ENCODE measurements at regions not wholly inside any gene's neighbourhood (a gene's known extent, or its start where the extent isn't known, plus 50 kb on each side); places are given as distances from the start of the nearest gene placed in this dataset.
"Not testable (repeated sequence)": the region's sequence is repeated elsewhere in the genome, so short reads cannot be mapped to it uniquely, and the experiment has no call there.

DNA sequence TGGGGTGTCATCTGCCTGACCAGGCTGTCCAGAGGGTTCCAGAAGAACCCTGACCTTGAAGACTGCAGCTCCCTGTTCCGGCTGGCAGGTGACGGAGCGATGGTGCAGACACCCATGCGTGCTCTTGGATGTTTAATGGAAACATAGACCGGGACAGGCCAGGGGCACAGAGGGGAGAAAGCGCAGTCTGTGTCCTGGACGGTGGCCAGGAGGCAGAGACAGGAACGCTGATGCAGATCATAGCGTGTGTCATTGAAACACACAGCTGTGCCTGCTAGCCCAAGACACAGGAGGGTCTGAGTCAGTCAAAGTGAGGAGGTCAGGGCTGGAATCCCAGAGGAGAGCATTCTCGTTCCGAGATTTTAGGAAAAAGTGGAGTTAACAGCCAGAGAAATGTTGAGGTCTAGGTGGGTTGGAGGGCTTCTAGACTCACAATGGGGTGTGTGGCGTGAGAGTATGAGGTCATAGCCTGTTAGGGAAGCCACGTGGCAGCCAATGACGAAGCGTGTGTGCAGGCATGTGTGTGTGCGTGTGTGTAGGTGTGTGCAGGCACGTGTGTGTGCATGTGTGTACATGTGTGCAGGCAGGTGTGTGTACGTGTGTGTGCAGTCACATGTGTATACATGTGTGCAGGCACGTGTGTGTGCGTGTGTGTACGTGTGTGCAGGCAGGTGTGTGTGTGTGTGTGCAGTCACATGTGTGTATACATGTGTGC is 167.0 kb downstream of the ERMARD start:
- DNase-seq = no peak

DNA sequence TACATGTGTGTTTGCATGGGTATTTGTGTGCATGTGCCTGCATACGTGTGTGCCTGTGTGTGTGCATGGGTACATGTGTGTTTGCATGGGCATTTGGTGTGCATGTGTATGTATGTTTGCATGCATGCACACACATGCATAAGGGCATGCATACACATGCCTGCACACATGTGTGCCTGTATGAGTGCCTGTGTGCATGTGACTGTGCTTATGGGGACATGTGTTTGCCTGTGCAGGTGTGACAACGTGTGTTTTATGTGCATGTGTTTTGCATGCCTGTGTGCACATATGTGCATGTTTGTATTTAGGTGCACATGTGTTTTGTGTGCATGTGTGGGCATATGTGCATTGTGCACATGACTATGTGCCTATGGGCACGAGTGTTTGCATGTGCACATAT is 165.7 kb downstream of the ERMARD start:
- no peak for DNase-seq

DNA sequence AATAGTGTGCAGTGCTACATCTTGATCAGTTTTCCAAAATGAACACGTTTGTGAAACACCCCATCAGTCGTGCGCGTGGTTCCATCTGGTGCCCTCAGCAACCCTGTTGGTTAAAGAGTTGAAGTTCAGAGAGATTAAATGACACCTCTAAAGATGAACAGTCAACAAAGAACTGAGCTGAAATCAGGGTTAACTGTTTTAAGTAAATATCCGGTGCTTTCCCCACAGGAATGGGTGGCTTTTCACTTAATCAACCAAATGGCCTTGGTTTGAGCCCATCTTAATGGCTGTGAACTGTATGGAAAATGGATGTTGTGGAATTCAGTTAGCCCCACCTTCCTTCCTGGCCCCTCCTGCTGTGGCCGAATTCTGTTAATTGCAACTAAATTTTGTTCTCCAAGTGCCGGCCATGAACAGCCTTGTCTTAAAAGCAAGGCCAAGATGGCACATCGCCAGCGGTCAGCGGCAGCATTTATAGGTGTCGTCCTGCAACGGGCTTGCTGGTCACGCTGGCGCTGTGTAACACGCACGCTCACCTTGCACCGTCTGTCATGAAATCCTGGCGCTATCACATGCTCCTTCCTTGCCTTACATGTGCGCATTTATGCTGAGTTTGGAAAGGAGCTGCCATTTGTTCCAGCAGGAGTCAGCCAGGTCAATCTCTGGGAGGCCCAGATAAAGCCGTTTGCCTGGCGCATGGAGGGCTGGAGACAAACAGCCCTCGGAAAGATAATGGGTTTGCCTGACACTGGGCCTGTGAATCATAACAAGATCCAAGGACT is 164.5 kb downstream of the ERMARD start:
- no peak for DNase-seq

DNA sequence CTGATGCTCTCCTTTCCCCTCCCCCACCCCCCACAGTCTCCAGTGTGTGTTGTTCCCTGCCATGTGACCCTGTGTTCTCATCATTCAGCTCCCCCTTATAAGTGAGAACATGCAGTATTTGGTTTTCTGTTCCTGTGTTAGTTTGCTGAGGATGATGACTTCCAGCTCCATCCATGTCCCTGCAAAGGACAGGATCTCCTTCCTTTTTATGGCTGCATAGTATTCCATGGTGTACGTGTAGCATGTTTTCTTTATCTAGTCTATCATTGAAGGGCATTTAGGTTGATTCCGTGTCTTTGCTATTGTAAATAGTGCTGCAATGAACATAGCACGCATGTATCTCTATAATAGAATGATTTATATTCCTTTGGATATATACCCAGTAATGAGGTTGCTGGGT is 162.3 kb downstream of the ERMARD start:
- DNase-seq = not testable (repeated sequence)

DNA sequence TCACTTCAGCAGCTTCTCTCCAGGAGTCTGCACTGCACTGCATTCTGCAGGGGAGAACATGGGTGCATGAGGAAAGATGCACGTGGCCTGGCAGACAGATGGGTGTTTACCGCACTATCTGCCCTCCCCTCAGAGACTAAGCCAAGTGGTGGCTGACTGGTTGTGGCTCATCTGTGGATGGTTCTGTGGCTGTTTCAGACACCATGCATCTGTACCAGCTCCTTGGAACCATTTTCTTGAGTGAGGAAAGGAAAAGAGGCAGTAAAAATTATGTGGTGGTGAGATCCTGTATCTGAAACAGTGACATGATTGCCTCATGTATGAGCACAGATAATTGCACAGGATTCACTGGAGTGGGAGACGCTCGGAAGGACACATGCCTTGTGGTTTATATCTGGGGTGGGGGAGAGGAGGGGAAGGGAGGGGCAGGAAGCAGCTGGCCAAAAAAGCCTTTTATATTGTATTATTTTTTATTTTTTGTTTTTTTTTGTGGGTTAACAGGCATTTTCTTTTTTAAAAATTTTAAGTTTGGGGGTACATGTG is 161.7 kb downstream of the ERMARD start:
- DNase-seq = no peak

DNA sequence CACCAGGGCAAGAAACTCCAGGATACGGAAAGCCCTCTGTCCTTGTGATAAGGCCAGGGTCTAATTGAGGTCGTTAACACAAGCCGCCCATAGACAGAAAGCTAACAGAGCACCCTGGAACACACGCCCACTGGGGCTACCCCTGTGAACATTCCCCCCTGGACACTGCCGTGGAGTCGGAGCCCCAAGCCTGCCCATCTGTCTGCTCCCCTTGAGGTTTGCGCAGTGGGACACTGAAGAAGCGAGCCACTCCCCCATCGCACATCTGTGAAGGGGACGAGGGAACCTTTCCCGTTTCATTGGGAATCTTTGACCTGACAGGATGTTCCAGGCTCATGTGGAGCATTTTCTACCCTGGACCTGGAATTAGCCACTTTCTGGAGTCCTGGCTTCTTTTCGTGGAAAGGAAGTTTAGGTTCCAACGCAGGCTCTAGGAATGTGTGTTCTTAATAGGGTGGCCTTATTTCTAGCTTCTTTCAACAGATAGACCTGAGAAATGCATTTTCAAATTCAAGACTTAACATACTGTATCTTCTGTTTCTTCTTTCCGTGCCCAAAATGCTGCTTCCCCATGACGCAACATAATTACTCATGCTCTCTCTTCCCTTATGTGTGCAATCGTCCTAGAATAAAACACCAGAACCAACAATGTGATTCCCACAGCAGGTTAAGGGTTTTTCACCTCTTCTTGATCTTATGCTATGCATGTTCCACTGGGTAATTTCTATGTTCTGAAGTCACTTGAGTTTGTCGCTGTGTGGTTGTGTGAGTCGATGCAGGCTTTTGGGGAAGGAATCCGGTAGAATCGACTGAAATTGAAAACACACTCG is 161.1 kb downstream of the ERMARD start:
- no peak for DNase-seq

DNA sequence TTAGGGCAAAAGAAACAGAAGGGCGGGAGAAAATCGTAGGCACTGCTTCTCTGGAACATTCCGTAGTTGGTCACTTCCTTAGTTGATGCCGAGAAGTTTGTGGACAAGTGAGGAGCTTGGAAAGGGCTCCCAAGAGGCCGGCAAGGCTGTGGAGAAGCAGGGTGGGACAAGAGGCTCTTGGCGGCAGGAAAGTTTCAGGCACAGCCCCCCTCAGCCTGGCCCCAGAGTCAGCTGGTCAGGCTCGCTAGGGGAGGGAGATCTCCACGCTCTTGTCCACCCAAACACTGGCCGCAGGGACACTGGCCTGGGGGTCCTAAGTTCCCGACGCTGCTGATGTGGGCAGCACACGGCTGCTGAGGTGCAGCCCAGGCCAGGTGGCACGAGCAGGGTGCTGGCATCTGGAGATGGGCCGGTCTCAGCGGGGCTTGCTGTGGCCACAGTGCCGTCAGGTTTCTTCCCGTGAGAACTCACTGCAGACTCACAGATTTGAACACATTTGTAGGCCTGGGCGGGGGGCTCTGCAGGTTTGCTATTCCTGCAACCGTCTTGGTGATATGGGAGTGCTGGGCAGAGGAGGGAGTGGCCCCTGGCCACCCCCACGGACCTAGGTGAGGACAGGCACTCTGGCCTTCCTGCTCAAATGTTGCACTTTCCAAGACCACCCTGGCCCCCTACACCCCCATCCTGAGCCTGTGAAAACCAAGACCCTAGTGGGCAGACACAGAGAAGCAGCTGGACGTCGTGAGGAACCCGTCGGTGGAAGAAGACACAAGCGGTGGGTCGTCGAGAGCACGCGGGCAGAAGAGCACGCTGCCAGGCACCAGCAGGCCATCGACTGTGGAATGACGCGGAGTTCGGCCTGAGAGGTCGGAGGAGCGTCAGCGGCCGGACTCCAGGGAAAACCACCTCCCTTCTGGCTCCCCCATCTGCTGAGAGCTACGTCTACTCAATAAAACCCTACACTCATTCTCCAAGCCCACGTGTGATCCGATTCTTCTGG is 160.1 kb downstream of the ERMARD start:
- DNase-seq = no peak

DNA sequence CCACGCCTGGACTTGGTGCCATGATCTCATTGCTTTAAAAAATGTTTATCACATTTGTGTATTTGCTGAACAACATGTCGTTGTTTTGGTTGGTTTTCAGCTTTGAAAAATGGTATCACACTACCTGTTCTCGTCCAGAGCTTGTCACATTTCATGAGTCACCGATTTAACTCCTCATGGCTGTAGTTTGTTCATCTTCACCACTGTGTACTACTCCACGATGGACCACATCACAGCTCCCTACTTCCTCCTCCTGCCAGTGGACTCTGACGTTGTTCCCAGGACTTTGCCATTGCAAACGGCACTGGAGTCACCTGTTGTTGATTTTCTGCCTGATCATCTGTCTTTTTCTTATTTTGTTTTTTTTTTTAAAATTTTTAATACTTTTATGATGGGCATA is 157.7 kb downstream of the ERMARD start:
- DNase-seq = no peak

DNA sequence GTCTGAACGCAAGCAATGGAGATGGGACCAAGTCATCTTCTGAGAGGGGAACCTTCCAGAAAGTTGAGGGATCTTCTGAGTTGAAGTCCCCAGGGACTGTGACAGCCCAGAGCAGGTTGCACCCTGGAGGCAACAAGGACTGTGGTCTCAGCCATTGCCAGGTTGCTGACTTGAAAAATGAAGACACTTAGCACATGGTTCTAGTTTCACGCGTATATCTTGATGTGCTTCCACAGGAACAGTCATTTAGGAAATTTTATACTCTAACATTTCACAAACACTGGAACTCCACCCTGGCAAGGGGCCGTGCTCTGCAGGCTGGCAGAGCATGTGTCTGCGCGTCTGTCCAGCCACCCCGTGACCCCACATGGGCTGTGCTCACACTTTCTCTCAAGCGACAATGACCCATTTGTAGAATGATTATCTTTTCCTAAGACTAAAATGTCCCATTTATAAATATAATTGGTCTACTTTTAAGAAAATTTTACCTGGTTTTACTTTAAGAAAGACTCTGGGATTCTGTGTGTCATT is 157.0 kb downstream of the ERMARD start:
- DNase-seq = no peak

DNA sequence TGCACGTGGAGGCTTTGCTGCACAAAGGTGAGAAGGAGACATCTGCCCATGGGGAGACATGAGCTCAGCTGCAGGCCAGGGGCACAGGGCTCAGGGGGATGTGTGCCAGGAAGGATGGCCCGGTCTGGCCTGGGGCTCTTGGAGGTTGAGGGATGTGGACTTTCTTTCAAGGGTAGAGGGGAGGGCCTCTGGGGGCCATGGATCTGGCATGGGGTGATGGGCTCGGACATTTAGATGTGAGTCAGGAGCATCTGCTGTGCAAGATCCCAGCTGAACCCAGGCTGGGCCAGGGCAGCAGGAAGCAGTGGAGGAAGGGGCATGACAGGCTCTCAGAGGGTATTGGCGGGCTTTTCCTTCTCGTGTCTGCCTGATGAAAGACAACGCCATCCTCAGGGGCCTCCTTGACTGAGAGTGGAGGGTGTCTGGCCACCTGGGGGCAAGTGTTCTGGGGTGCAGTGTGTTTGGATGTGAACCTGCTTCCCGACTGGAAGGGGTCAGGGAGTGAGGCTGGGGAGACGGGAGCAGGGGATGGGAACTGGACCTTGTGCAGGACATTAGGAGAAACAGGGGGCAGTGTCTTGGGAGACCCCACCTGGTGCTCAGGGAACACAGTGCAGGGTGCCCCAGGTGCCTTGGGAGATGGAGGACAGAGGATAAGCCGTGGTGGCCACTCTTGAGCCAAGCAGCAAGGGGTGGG is 156.1 kb downstream of the ERMARD start:
- no peak for DNase-seq

DNA sequence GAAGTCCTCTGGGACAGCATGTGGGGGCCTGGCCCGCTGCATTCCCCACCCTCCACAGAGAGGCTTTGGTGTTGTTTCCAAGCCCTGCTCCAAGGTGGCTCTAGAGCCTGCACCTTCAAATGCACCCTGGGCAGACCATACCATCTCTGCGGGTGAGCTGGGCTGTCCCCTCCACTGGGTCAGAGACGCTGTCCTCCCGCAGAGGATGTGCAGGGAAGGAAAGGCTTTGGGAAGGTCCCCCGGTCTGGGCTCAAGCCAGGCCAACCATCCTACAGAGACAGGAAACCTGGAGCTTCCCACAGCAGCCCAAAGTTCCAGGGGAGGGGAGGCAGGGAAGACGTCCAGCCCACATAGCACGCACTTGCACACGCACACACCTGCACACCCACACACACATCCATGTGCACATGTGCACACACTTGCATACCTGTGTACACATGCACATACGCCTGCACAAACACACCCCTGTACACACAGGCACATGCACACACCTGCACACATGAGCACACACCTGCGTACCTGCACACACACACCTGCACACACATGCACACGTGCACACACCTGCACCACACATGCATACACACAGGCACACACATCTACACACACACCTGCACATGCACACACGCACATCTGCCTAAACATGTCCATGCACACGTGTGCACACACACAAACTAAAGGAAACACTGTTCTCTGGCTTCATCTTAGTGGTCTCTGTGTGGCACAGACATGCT is 155.4 kb downstream of the ERMARD start:
- DNase-seq = no peak

DNA sequence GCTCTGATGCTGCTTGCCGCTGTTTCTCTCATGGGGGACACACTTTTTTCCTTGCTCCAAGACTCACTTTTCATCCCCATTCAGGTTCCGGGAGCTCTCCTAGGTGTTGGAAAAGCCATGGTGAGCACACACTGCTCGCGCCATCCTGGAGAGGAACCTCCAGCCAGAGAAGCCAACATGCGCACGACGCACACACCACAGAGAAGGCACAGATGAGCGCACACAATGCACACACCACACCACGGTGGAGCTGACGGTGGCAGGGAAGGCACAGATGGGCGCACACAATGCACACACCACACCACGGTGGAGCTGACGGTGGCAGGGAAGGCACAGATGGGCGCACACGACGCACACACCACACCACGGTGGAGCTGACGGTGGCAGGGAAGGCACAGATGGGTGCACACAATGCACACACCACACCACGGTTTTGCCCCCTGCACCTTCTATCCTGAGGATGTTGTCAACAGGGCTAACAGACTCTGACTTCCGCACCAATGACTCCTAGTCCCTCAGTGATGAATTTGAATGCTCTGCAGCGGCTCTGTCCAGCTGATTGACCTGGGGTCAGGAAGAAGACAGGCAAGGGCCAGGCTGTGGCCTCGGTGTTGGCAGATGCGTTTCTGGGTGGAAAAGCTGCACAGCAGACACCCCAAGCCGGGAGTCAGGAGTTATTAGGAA is 154.7 kb downstream of the ERMARD start:
- no peak for DNase-seq

DNA sequence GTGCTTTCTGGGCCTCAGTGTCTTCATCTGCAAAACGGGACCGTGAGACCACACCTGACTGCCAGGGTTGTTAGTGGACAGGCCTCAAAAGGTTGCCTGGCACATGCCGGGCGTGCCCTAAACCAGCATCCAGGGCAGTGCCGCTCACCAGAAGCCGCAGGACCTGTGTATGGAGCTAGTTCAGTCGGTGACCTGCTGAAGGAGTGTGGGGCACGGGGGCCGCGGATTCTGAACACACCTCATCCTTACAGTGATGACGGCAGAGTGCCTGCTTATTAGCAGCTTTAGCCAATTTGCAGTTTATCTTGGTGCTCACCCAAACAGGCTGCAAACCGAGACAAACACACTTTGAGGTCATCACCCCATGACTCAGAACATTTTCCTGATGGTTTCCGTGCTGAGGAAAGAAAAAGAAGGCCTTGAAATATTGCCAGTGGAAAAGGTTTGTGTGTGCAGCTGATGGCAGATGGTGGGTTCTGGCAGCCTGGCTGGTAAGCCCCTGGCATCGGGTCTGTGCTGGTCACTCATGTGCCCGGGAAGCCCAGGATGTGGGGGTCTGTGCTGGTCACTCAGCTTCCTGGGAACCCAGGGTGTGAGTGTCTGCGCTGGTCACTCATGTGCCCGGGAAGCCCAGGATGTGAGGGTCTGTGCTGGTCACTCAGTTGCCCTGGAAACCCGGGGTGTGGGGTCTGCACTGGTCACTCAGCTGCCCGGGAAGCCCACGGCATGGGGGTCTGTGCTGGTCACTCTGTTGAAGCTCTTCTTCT is 153.8 kb downstream of the ERMARD start:
- DNase-seq = no peak

DNA sequence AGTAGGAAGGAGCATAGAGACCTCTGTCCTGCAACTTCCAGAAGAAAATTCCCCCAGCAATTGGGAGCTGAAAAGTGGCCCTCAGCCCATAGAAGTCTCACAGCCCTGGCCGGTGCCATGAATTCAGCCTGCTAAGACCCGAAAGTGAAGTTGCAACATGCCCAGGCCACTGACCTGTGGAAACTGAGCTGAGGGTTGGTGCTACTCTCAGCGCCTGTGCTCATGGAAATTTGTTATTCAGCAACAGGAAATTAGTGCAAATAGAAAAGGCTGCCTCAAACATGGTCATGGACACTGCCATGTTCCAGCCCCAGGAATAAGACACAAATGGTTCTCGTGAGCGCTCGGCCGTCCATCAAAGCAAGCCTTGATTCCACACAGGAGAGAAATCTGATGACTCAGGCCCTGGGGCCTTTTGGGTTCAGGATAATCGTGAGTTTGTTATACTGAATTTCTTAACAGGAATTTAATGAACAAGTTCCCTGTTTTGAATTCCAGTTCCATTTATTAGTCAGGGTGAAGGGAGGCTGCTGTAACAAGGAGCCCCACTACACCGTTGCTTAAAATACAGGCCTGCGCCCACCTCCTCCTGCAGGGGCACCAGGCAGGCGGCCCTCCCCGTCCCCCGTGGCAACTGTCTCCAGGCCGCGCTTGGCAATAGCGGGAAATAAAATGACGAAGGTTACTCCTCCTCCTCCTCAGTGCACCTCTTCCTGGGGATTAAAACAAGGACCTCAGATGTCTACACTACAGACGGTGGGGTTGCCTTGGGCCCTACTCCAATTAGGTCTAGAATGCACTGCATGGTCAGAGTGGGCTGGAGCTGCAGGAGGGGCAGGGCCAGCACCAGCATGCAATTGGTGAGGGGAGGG is 152.9 kb downstream of the ERMARD start:
- DNase-seq = no peak

DNA sequence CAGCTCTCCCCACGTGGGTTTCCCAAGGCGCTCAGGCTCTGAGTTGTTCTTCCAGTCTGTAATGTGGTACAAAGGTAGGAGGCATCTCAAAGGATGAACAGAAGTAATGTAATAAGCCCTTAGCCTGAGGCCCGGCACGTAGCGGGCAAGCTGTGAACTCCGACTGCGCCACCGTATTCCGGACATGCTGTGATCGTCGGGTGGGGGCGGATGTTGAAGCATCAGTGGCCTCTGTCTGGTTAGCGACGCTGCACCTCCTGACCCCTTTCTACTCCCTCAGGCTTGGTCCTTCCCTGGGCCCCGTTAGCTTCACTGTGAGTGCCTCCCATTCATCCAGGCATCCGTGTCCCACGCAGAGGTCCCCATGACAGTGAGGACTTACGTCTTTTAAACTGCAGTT is 151.7 kb downstream of the ERMARD start:
- DNase-seq = no peak

DNA sequence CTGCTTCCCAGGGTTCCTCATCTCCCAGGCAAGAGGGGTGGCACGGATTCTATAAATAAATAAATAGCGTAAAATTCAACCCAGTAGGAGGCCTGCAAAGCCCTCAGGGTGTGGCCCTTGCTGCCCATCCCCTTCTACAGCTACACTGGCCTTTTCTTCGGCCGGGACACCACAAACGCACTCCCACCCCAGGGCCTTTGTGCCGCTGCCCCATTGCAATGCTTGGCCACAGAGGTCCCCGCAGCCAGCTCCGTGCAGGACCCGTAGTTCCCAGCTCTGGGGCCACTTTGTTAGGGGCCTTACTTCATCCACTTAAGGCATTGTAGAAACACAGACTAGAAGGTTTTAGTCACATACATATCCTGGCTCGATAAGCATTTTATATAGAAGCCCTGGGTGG is 151.2 kb downstream of the ERMARD start:
- no peak for DNase-seq

DNA sequence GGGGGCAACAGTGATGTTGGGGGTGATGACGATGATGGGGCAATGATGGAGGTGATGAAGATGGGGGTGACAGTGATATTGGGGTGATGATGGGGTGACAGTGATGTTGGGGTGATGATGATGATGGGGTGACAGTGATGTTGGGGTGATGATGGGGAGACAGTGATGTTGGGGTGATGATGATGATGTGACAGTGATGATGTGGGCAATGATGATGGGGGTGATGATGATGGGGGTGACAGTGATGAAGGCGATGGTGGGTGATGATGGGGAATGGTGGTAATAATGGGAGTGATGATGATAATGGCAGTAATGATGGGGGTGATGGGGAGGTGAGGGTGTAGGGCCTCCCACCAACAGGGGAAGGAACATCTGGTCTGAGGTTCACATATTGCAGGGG is 150.6 kb downstream of the ERMARD start:
- DNase-seq = no peak
